ENCODE measurements at regions not wholly inside any gene's neighbourhood (a gene's known extent, or its start where the extent isn't known, plus 50 kb on each side); places are given as distances from the start of the nearest gene placed in this dataset.

GRCh38 chr19:31969016-31969415 lies 376.4 kb upstream of the ZNF507 start:
- Histone ChIP-seq H3K4me3 (ENCODE audit: low read length) (no peak overlapping the region), H3K36me3 (ENCODE audit: control insufficient read depth, low read length) (no peaks in the 10 kb centered on the region), H4K20me1 (ENCODE audit: control insufficient read depth, insufficient read depth, low read depth, low read length) (no peaks in the 10 kb centered on the region), H3K27me3 (ENCODE audit: control insufficient read depth, low read length) (no peaks in the 10 kb centered on the region), H3K9me3 (ENCODE audit: control insufficient read depth, insufficient read depth, low read length) (no peaks in the 10 kb centered on the region), H3F3A (ENCODE audit: control insufficient read depth, insufficient read depth) (no peaks in the 10 kb centered on the region), H3K4me2 (ENCODE audit: low read length) (no peak overlapping the region), H3K9me2 (replicated peaks; ENCODE audit: control insufficient read depth, low read length) (no peaks in the 10 kb centered on the region), H3K27ac (ENCODE audit: low read depth, low read length) (no peak overlapping the region), H3K79me2 (ENCODE audit: control insufficient read depth, low read length) (no peaks in the 10 kb centered on the region), H3K4me1 (ENCODE audit: control insufficient read depth, low read length) (no peaks in the 10 kb centered on the region)
- TF ChIP-seq CTCF (IDR thresholded peaks at IDR 0.05; ENCODE audit: low read depth, low read length, poor library complexity, severe bottlenecking) (no peak), EZH2phosphoT487 (IDR thresholded peaks at IDR 0.05; ENCODE audit: borderline replicate concordance, low read length) (no peak)

- H3K4me1 ChIP-seq (ENCODE audit: control insufficient read depth, low read length) = no peaks in the 10 kb centered on the region
- TF ChIP-seq CTCF (IDR thresholded peaks at IDR 0.05; ENCODE audit: low read depth, low read length, poor library complexity, severe bottlenecking) (no peak), EZH2phosphoT487 (IDR thresholded peaks at IDR 0.05; ENCODE audit: borderline replicate concordance, low read length) (no peak)
Observed at GRCh38 chr19:31970027-31970461, 375.4 kb upstream of the ZNF507 start.

GRCh38 chr19:31974290-31974689 lies 371.1 kb upstream of the ZNF507 start:
- TF ChIP-seq CTCF (IDR thresholded peaks at IDR 0.05; ENCODE audit: low read depth, low read length, poor library complexity, severe bottlenecking) = no peak
- TF ChIP-seq EZH2phosphoT487 (IDR thresholded peaks at IDR 0.05; ENCODE audit: borderline replicate concordance, low read length) = no peak
- no peaks in the 10 kb centered on the region for H3K4me1 ChIP-seq (ENCODE audit: control insufficient read depth, low read length)
- H3K4me2 ChIP-seq (ENCODE audit: low read length) = no peak overlapping the region
- no peaks in the 10 kb centered on the region for H3K9me3 ChIP-seq (ENCODE audit: control insufficient read depth, insufficient read depth, low read length)
- no peaks in the 10 kb centered on the region for H3K9me2 ChIP-seq (replicated peaks; ENCODE audit: control insufficient read depth, low read length)
- no peaks in the 10 kb centered on the region for H4K20me1 ChIP-seq (ENCODE audit: control insufficient read depth, insufficient read depth, low read depth, low read length)
- H3K27ac ChIP-seq (ENCODE audit: low read depth, low read length) = no peak overlapping the region
- no peaks in the 10 kb centered on the region for H3F3A ChIP-seq (ENCODE audit: control insufficient read depth, insufficient read depth)
- H3K4me3 ChIP-seq (ENCODE audit: low read length) = no peak overlapping the region
- no peaks in the 10 kb centered on the region for H3K27me3 ChIP-seq (ENCODE audit: control insufficient read depth, low read length)
- no peaks in the 10 kb centered on the region for H3K36me3 ChIP-seq (ENCODE audit: control insufficient read depth, low read length)
- H3K79me2 ChIP-seq (ENCODE audit: control insufficient read depth, low read length) = no peaks in the 10 kb centered on the region

More at GRCh38 chr19:31970027-31970461, 375.4 kb upstream of the ZNF507 start:
- Histone ChIP-seq H3F3A (ENCODE audit: control insufficient read depth, insufficient read depth) (no peaks in the 10 kb centered on the region), H3K4me3 (ENCODE audit: low read length) (no peak overlapping the region), H3K9me3 (ENCODE audit: control insufficient read depth, insufficient read depth, low read length) (no peaks in the 10 kb centered on the region), H3K27me3 (ENCODE audit: control insufficient read depth, low read length) (no peaks in the 10 kb centered on the region), H4K20me1 (ENCODE audit: control insufficient read depth, insufficient read depth, low read depth, low read length) (no peaks in the 10 kb centered on the region), H3K79me2 (ENCODE audit: control insufficient read depth, low read length) (no peaks in the 10 kb centered on the region), H3K27ac (ENCODE audit: low read depth, low read length) (no peak overlapping the region), H3K4me2 (ENCODE audit: low read length) (no peak overlapping the region), H3K36me3 (ENCODE audit: control insufficient read depth, low read length) (no peaks in the 10 kb centered on the region), H3K9me2 (replicated peaks; ENCODE audit: control insufficient read depth, low read length) (no peaks in the 10 kb centered on the region)
